Karpas-422 (cell line): ENCODE measurements at regions not wholly inside any gene's neighbourhood (a gene's known extent, or its start where the extent isn't known, plus 50 kb on each side); places are given as distances from the start of the nearest gene placed in this dataset.
"Not testable (repeated sequence)": the region's sequence is repeated elsewhere in the genome, so short reads cannot be mapped to it uniquely, and the experiment has no call there.

Source experiments
- DNase-seq: peaks from one replicate; pipeline ENCODE4 v3.0.0-alpha.2; 2015
- H2AFZ ChIP-seq: fragments of 200-600 bp; sonication (generic); 2 replicates; pipeline ENCODE4 v1.6.1; 2014; ENCODE audit warnings: antibody characterized with exemption, low read length, mixed read lengths
- H3K27ac ChIP-seq: fragments of 200-600 bp; sonication (generic); 2 replicates; pipeline ENCODE4 v1.5.1; 2014; ENCODE audit warnings: mild to moderate bottlenecking, low read length, moderate library complexity
- H3K27me3 ChIP-seq: fragments of 200-600 bp; sonication (generic); 2 replicates; pipeline ENCODE4 v1.6.1; 2014; ENCODE audit warnings: low read length, mixed read lengths
- H3K36me3 ChIP-seq: fragments of 200-600 bp; sonication (generic); 2 replicates; pipeline ENCODE4 v1.6.1; 2014; ENCODE audit warnings: low read length, mixed read lengths; ENCODE audit not compliant: insufficient read depth
- H3K4me1 ChIP-seq: fragments of 200-600 bp; sonication (generic); 2 replicates; pipeline ENCODE4 v1.6.1; 2014; ENCODE audit warnings: mild to moderate bottlenecking, low read length, mixed read lengths
- H3K4me2 ChIP-seq: fragments of 200-600 bp; sonication (generic); 2 replicates; pipeline ENCODE4 v1.6.1; 2014; ENCODE audit warnings: low read length, low read depth, mild to moderate bottlenecking; ENCODE audit not compliant: poor library complexity, severe bottlenecking
- H3K4me3 ChIP-seq: fragments of 200-600 bp; sonication (generic); 2 replicates; pipeline ENCODE4 v1.5.1; 2014; ENCODE audit warnings: mild to moderate bottlenecking, antibody characterized with exemption, low read length, mixed read lengths
- H3K79me2 ChIP-seq: fragments of 200-600 bp; sonication (generic); 2 replicates; pipeline ENCODE4 v1.6.1; 2014; ENCODE audit warnings: mild to moderate bottlenecking, low read length, mixed read lengths
- H3K9ac ChIP-seq: fragments of 200-600 bp; sonication (generic); 2 replicates; pipeline ENCODE4 v1.6.0; 2014; ENCODE audit warnings: low read length
- H3K9me2 ChIP-seq: fragments of 200-600 bp; sonication (generic), shearing (Covaris generic); replicated peaks from 2 replicates; pipeline ENCODE4 v1.6.0; 2014; ENCODE audit warnings: mild to moderate bottlenecking, low read length, moderate library complexity; ENCODE audit not compliant: insufficient read depth
- H3K9me3 ChIP-seq: fragments of 300-700, 200-600 bp; sonication (generic); 2 replicates; pipeline ENCODE4 v1.6.1; 2014; ENCODE audit warnings: low read length, mixed read lengths
- H4K20me1 ChIP-seq: fragments of 200-600 bp; sonication (generic); 2 replicates; pipeline ENCODE4 v1.6.1; 2014; ENCODE audit warnings: mild to moderate bottlenecking, antibody characterized with exemption, low read length, low read depth; ENCODE audit not compliant: insufficient read depth

DNA sequence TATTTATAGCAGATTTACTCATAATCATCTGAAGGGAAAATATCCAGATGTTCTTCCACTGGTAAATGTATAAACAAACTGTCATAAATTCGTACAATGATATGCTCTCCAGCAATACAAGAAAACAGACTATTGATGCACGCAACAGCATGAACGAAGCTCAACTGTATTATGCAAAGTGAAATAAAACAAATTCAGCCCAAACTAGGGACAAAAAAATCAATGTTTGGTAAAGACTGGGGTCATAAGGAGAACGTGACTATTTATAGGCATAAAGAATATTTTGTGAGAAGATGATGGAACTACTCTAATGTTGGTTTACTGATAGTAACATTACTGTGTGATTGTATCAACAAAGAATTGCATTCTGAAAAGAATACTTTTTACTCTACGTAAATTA lies 1276.7 kb upstream of the DDX18 start:
- no peak overlapping the region for H3K4me2 ChIP-seq
- no peak overlapping the region for H3K4me3 ChIP-seq
- no peaks in the 10 kb centered on the region for H3K36me3 ChIP-seq
- no peak overlapping the region for H3K27ac ChIP-seq
- H2AFZ ChIP-seq: no peak overlapping the region
- H4K20me1 ChIP-seq: no peaks in the 10 kb centered on the region
- no peak for DNase-seq
- H3K9me2 ChIP-seq: no peaks in the 10 kb centered on the region
- no peak overlapping the region for H3K9ac ChIP-seq
- no peaks in the 10 kb centered on the region for H3K27me3 ChIP-seq
- H3K4me1 ChIP-seq: no peaks in the 10 kb centered on the region
- no peaks in the 10 kb centered on the region for H3K9me3 ChIP-seq
- H3K79me2 ChIP-seq: no peaks in the 10 kb centered on the region

DNA sequence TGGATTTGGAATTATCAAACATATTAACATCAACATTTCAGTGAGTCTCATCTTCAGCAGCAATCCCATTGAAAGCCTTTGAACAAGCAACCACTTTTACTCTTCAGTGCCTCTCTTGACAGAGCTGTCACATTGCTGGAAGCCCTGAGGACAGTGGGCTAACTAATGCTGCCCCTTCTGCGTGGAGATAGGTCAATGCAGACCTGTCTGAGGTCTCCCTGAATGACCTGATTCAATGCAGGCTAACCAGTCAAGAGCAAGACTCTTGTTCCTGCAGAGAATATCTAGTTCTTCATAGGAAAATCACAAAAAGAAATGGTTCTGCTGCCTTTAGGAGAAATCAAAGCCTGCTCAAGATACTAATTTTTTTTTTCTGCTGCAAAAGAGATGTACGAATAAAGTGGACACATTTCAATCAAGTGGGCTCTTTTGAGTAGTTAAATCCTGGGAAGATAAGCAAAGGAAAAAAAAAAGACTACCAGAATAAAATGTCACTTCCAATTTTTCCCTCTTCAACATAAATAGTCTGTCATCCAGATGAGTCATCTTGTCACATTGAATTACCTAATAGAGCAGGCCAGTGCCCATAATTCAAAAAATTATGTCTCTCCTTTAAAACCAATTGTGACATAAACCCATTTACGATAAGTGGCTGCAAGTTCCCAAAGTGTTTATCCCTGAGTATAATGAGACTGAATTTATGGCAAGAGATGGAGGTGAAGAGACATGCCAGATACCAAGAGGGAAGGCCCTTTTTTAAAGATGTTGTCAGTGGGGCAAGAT lies 1269.0 kb upstream of the DDX18 start:
- no peaks in the 10 kb centered on the region for H3K9me3 ChIP-seq
- no peak overlapping the region for H2AFZ ChIP-seq
- H4K20me1 ChIP-seq: no peaks in the 10 kb centered on the region
- no peaks in the 10 kb centered on the region for H3K4me1 ChIP-seq
- H3K9me2 ChIP-seq: no peaks in the 10 kb centered on the region; the same call in 1 of the 2 replicates
- DNase-seq: no peak
- H3K79me2 ChIP-seq: no peaks in the 10 kb centered on the region
- H3K4me3 ChIP-seq: no peak overlapping the region
- H3K9ac ChIP-seq: no peak overlapping the region
- no peaks in the 10 kb centered on the region for H3K36me3 ChIP-seq
- no peak overlapping the region for H3K27ac ChIP-seq
- no peak overlapping the region for H3K4me2 ChIP-seq
- no peaks in the 10 kb centered on the region for H3K27me3 ChIP-seq

DNA sequence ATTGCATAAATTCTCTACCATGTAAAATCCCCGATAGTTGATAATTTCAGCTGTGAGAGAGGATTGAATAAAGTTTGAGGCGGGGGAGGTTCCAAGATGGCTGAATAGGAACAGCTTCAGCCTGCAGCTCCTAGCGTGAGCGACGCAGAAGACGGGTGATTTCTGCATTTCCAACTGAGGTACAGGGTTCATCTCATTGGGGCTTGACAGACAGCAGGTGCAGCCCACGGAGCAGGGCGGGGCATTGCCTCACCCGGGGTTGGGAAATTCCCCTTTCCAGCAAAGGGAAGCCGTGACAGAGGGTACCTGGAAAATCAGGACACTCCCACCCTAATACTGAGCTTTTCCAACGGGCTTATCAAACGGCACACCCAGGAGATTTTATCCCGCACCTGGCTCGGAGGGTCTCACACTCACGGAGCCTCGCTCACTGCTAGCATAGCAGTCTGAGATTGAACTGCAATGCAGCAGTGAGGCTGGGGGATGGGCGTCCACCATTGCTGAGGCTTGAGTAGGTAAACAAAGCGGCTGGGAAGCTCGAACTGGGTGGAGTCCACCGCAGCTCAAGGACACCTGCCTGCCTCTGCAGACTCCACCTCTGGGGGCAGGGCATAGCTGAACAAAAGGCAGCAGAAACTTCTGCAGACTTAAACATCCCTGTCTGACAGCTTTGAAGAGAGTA lies 1261.6 kb upstream of the DDX18 start:
- H2AFZ ChIP-seq, H3K4me3 ChIP-seq, H3K27me3 ChIP-seq, H3K4me1 ChIP-seq, H3K27ac ChIP-seq, H3K79me2 ChIP-seq, H4K20me1 ChIP-seq, H3K4me2 ChIP-seq, H3K36me3 ChIP-seq, DNase-seq, H3K9ac ChIP-seq, H3K9me2 ChIP-seq, H3K9me3 ChIP-seq: not testable (repeated sequence)

DNA sequence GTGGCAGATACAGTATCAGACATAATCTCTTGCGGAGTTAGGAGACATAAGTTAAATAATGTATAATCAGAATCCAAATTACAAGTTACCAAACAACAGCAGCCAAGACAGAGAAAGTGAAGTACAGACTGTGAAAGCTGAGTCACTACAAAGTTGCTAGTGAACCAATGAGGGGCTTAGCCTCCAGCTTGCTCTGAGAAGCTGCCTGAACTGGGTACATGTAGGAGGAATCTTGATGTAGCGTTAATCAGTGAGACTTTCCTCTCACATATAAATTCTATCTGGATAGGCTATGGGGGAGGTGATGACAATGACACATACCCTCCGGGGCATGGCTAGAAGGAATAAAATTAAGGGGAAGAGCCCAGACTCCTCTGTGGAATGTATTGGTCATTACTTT lies 1234.3 kb upstream of the DDX18 start:
- Histone ChIP-seq H3K27me3 (no peaks in the 10 kb centered on the region), H3K36me3 (no peaks in the 10 kb centered on the region), H3K79me2 (no peaks in the 10 kb centered on the region), H3K9me2 (no peaks in the 10 kb centered on the region), H3K27ac (no peak overlapping the region), H4K20me1 (no peaks in the 10 kb centered on the region), H3K4me3 (no peak overlapping the region), H3K9me3 (no peaks in the 10 kb centered on the region), H3K4me1 (no peaks in the 10 kb centered on the region), H2AFZ (no peak overlapping the region), H3K4me2 (no peak overlapping the region), H3K9ac (no peak overlapping the region)
- DNase-seq: no peak

DNA sequence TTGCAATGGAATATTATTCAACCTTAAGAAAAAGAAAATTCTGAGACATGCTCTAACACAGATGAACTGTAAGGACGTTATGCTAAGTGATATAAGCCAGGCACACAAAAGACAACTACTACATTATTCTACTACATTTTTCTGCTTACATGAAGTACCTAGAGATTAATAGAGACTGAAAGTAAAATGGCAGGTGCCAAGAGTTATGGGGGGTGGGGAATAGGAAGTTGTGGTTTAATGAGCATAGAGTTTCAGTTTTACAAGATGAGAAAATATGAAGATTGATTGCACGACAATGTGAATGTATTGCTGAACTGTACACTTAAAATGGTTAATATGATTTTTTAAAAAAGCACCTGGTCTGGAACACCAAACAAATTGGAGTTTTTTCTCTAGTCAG lies 1231.6 kb upstream of the DDX18 start:
- no peak overlapping the region for H3K9ac ChIP-seq
- H3K79me2 ChIP-seq: no peaks in the 10 kb centered on the region
- no peaks in the 10 kb centered on the region for H3K4me1 ChIP-seq
- H3K9me2 ChIP-seq: no peaks in the 10 kb centered on the region
- no peaks in the 10 kb centered on the region for H3K9me3 ChIP-seq
- no peak overlapping the region for H3K4me3 ChIP-seq
- no peaks in the 10 kb centered on the region for H3K36me3 ChIP-seq
- no peaks in the 10 kb centered on the region for H4K20me1 ChIP-seq
- DNase-seq: no peak
- no peak overlapping the region for H2AFZ ChIP-seq
- no peaks in the 10 kb centered on the region for H3K27me3 ChIP-seq
- no peak overlapping the region for H3K4me2 ChIP-seq
- no peak overlapping the region for H3K27ac ChIP-seq

DNA sequence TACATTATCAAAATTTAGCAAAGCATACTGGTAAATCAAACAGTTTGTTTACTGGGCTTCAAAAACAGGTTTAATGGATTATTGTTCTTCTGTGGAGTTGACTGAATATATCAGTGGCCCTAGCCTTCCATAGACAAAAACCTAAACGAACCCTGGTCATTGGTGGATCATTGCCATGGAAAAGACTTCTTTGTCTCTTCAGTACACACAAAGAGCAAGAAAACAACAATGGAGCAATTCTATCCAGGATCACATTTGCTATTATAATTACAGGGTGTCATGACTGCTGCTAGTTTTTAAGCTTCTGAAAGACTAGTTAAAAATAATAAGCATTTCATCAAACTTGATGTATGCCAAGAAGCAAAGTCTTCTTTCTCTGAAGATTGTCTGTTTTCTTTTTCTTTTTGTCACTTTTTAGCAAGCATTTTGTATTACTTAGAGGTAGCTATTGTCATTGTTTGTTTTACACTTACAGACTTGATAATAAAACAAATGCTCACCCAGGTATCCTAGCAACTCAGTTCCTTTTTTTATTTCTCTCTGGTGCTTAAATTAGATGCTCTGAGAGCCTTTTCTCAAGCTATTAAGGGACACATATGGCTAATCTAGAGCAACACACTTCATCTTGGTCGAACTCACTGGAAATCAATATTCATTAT lies 1228.7 kb upstream of the DDX18 start:
- Histone ChIP-seq H3K4me1 (no peaks in the 10 kb centered on the region), H3K27me3 (no peaks in the 10 kb centered on the region), H3K9me2 (no peaks in the 10 kb centered on the region), H3K4me2 (no peak overlapping the region), H3K4me3 (no peak overlapping the region), H3K9ac (no peak overlapping the region), H3K9me3 (no peaks in the 10 kb centered on the region), H3K79me2 (no peaks in the 10 kb centered on the region), H4K20me1 (no peaks in the 10 kb centered on the region), H2AFZ (no peak overlapping the region), H3K27ac (no peak overlapping the region), H3K36me3 (no peaks in the 10 kb centered on the region)
- no peak for DNase-seq

DNA sequence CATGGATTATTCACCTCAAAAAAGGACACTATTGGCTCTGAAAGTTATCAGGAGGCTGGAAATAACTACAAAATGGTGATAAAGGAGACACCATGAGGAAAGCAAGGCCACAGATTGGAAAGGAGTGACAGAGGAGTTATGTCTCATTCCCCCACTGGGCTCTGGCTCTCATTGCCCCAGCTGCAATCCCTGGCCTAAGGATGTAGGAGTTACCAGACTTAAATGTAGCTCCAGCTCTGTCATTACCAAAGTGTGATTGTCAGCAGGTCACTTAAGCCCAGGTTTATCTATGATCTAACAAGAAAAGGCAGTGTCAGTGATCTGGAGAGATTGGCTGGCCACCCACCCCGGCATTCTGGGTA lies 1228.2 kb upstream of the DDX18 start:
- Histone ChIP-seq H2AFZ (no peak overlapping the region), H3K9ac (no peak overlapping the region), H3K27ac (no peak overlapping the region), H4K20me1 (no peaks in the 10 kb centered on the region), H3K9me3 (no peaks in the 10 kb centered on the region), H3K9me2 (no peaks in the 10 kb centered on the region), H3K4me2 (no peak overlapping the region), H3K4me1 (no peaks in the 10 kb centered on the region), H3K27me3 (no peaks in the 10 kb centered on the region), H3K79me2 (no peaks in the 10 kb centered on the region), H3K4me3 (no peak overlapping the region), H3K36me3 (no peaks in the 10 kb centered on the region)
- no peak for DNase-seq
